BJ (cell line): ENCODE measurements at regions not wholly inside any gene's neighbourhood (a gene's known extent, or its start where the extent isn't known, plus 50 kb on each side); places are given as distances from the start of the nearest gene placed in this dataset.

Experiments
- CTCF ChIA-PET: fragments of 350-600 bp; formaldehyde crosslinking; extraction: SDS; loops from one replicate; lab custom pipeline; 2021; ENCODE audit warnings: antibody characterized with exemption, inconsistent platforms; lab: Yijun Ruan, JAX
- POLR2A ChIA-PET: fragments of 300-600 bp; sonication (Branson Sonifier 250); formaldehyde crosslinking; extraction: SDS; loops from one replicate; lab custom pipeline; 2021; ENCODE audit warnings: antibody characterized with exemption; lab: Charles Lee
- DNase-seq: peaks from one replicate; pipeline ENCODE4 v3.0.0-alpha.2; 2011; ENCODE audit warnings: low read depth
- H3K27me3 ChIP-seq: 2 replicates; pipeline ENCODE4 v1.6.0; 2011; ENCODE audit warnings: low read length; ENCODE audit not compliant: control insufficient read depth, insufficient read depth
- H3K36me3 ChIP-seq: 2 replicates; pipeline ENCODE4 v1.5.1; 2011; ENCODE audit warnings: low read length; ENCODE audit not compliant: control insufficient read depth, insufficient read depth
- H3K4me3 ChIP-seq: 2 replicates; pipeline ENCODE4 v1.5.1; 2011; ENCODE audit warnings: low read depth, mild to moderate bottlenecking, control low read depth, low read length
- TF ChIP-seq, protein P1 (sequence below): IDR thresholded peaks from 2 replicates; pipeline ENCODE4 v1.5.1; 2011; ENCODE audit warnings: low read depth, mild to moderate bottlenecking, control low read depth, inconsistent platforms, low read length, moderate library complexity; ENCODE audit not compliant: insufficient read depth

- Histone ChIP-seq H3K4me3 (no peak overlapping the region), H3K27me3 (no peaks in the 10 kb centered on the region), H3K36me3 (no peaks in the 10 kb centered on the region)
- CTCF ChIA-PET, result no interaction called here
- TF ChIP-seq, protein P1, sequence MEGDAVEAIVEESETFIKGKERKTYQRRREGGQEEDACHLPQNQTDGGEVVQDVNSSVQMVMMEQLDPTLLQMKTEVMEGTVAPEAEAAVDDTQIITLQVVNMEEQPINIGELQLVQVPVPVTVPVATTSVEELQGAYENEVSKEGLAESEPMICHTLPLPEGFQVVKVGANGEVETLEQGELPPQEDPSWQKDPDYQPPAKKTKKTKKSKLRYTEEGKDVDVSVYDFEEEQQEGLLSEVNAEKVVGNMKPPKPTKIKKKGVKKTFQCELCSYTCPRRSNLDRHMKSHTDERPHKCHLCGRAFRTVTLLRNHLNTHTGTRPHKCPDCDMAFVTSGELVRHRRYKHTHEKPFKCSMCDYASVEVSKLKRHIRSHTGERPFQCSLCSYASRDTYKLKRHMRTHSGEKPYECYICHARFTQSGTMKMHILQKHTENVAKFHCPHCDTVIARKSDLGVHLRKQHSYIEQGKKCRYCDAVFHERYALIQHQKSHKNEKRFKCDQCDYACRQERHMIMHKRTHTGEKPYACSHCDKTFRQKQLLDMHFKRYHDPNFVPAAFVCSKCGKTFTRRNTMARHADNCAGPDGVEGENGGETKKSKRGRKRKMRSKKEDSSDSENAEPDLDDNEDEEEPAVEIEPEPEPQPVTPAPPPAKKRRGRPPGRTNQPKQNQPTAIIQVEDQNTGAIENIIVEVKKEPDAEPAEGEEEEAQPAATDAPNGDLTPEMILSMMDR, result no peak
- no peak for DNase-seq
- POLR2A ChIA-PET, result no interaction called here
These were observed 1465.7 kb upstream of the DIAPH2 start for GRCh38 chrX:95218976-95219375.

DNA sequence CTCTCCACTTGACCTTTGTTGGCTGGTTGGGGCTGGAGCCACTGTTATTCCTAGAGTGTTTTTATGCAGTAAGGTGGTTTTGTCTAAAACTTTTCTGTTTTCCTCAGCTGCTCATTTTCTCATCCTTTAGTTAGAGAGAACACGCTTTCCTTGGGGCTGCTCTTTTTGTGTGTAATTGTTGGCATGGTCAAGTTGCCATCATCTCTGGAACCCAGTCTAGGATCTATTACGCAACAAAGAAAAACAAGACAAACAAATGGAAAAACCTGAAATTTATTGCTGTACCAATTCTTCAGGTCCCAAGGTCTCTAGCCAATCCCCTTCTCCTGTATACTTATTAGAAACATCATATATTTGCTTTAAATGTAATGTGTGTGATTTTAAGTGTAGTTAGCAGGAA, 1436.3 kb upstream of the DIAPH2 start:
- CTCF ChIA-PET, result no interaction called here

DNA sequence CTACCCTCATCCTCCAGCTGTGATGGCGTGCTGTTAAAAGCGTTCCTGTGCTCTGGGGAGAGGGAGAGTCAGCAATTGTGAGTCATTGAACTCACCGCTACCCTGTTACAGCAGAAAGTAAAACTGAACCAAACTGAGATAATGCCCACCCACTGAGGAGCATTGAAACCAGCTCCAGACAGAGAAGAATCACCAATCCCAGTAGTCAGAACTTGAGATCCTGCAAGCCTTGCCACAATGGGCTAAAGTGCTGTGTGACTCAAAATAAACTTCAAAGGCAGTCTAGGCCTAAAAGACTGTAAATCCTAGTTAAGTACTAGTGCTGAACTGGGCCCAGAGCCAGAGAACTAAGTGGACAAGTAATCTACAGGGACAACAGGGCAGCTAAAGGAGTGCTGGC, 1394.2 kb upstream of the DIAPH2 start:
- Histone ChIP-seq H3K27me3 (no peaks in the 10 kb centered on the region), H3K4me3 (no peak overlapping the region), H3K36me3 (no peaks in the 10 kb centered on the region)
- ChIA-PET CTCF (no interaction called here), POLR2A (no interaction called here)
- no peak for DNase-seq
- TF ChIP-seq, protein P1, result no peak

More for the DNA sequence above, 1436.3 kb upstream of the DIAPH2 start:
- Histone ChIP-seq H3K4me3 (no peak overlapping the region), H3K27me3 (no peaks in the 10 kb centered on the region), H3K36me3 (no peaks in the 10 kb centered on the region)
- no peak for DNase-seq
- POLR2A ChIA-PET, result no interaction called here
- TF ChIP-seq, protein P1, result no peak

DNA sequence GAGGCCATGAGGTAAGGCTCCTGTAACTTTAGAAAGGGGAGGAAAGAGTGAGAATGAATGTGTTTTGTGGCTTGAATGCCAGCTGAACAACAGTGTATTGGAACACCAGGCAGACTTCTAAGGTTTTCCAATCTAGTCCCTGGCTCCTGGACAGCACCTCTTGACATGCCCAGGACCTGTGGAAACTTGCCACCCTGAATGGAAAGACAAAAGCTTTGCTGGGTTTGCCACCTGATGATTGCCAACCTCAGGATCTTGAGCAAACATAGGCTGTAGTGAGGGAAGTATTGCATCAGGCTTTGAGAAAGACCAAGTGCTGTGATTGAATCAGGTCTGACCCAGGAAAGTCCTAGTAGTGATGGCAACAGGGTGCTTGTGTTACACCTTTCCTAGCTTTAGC, 1393.1 kb upstream of the DIAPH2 start:
- no peak overlapping the region for H3K4me3 ChIP-seq
- no peaks in the 10 kb centered on the region for H3K36me3 ChIP-seq
- CTCF ChIA-PET, result no interaction called here
- DNase-seq, result no peak
- POLR2A ChIA-PET, result no interaction called here
- TF ChIP-seq, protein P1, result no peak
- no peaks in the 10 kb centered on the region for H3K27me3 ChIP-seq

- Histone ChIP-seq H3K36me3 (no peaks in the 10 kb centered on the region), H3K4me3 (no peak overlapping the region), H3K27me3 (no peaks in the 10 kb centered on the region)
- no peak for DNase-seq
- ChIA-PET CTCF (interaction anchor here (0.8 kb wide), 1 partner anchor 17 kb away, joined by 3 read pairs; no protein-coding TSS in a partner anchor), POLR2A (no interaction called here)
- TF ChIP-seq, protein P1, result no peak
These were observed 1365.8 kb upstream of the DIAPH2 start for GRCh38 chrX:95318882-95319281.
